GM19397 (cell line): ENCODE measurements at regions not wholly inside any gene's neighbourhood (a gene's known extent, or its start where the extent isn't known, plus 50 kb on each side); places are given as distances from the start of the nearest gene placed in this dataset.
"Not testable (repeated sequence)": the region's sequence is repeated elsewhere in the genome, so short reads cannot be mapped to it uniquely, and the experiment has no call there.

ENCODE experiments used
- ATAC-seq: cut with Tn5 transposase; IDR thresholded peaks from one replicate; pipeline ENCODE4 v1.9.1; 2021; ENCODE audit warnings: mild to moderate bottlenecking, moderate library complexity; ENCODE audit not compliant: unreplicated experiment

GRCh38 chr4:120317713-120318112 lies 251.1 kb upstream of the MAD2L1 start:
- ATAC-seq = no peak

GRCh38 chr4:120316416-120316815 lies 249.8 kb upstream of the MAD2L1 start:
- no peak for ATAC-seq

DNA sequence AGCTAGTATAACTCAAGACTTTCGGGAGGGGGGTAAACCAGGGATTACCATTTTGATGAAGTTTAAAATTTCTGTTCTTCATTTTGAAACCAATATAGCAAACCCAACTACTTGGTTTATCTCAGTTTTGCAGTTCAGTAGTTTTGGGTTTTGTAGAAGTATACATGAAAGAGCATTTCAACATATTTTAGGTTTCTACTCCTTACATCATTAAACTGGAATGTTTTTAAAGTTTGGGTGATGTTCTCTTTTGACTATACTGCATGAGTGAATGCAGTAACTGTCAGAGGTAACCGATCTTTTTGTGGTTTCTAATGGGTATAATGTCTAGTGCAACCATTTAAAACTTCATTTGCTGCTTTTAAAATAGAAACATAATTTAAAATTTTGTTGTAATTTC lies 248.3 kb upstream of the MAD2L1 start:
- ATAC-seq = no peak

DNA sequence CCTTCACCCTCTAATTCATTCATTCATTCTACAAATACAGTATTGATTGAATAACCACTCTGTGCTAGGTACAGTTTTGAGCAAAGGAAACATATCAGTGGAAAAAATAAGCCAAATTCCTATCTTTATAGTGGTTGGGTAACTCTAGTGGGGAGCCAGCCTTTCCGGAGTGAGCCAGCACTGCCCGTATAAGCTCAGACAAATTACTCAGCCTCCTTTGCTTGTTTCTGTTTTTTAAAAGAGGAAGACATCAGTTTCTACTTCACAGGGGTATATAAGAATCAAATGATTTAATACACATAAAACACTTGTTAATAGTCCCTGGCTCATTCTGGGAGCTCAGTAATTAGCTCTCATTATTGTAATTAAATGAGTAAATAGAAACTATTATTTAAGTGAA lies 238.2 kb upstream of the MAD2L1 start:
- no peak for ATAC-seq

GRCh38 chr4:120299631-120300030 lies 233.0 kb upstream of the MAD2L1 start:
- no peak for ATAC-seq

DNA sequence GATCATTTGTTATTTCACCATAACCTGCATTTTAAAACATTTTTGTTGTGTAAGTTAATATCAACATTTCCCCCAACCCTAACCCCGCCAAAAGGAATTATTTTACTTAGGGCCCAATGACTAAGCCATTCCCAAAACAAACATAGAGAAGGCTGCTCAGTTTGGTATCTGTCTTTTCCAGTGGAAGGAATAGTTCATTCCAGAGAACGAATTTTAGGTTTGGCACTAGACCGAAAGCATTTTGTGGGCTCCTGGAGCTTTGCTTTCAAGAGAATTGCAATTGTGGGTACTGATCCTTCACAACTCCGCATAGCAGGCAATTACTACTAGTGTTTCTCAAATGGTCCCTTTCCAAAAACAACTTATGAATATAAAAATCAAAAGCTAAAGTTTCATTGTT lies 226.7 kb upstream of the MAD2L1 start:
- no peak for ATAC-seq

- no peak for ATAC-seq
Measured at GRCh38 chr4:120291541-120291940, 224.9 kb upstream of the MAD2L1 start.

GRCh38 chr4:120290553-120290952 lies 223.9 kb upstream of the MAD2L1 start:
- no peak for ATAC-seq

GRCh38 chr4:120286813-120287212 lies 220.2 kb upstream of the MAD2L1 start:
- no peak for ATAC-seq

- no peak for ATAC-seq
Measured at GRCh38 chr4:120281581-120281980, 214.9 kb upstream of the MAD2L1 start.

- no peak for ATAC-seq
Measured at GRCh38 chr4:120277391-120277790, 210.7 kb upstream of the MAD2L1 start.

GRCh38 chr4:120266602-120267001 lies 200.0 kb upstream of the MAD2L1 start:
- no peak for ATAC-seq

GRCh38 chr4:120263618-120264017 lies 197.0 kb upstream of the MAD2L1 start:
- ATAC-seq = no peak

- no peak for ATAC-seq
Measured at GRCh38 chr4:120261117-120261516, 194.5 kb upstream of the MAD2L1 start.

DNA sequence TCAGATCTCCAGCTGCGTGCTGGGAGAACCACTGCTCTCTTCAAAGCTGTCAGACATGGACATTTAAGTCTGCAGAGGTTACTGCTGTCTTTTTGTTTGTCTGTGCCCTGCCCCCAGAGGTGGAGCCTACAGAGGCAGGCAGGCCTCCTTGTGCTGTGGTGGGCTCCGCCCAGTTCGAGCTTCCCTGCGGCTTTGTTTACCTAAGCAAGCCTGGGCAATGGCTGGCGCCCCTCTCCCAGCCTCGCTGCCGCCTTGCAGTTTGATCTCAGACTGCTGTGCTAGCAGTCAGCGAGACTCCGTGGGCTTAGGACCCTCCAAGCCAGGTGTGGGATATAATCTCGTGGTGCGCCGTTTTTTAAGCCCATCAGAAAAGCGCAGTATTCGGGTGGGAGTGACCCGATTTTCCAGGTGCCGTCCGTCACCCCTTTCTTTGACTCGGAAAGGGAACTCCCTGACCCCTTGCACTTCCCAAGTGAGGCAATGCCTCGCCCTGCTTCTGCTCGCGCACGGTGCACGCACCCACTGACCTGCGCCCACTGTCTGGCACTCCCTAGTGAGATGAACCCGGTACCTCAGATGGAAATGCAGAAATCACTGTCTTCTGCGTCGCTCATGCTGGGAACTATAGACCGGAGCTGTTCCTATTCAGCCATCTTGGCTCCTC lies 189.6 kb upstream of the MAD2L1 start:
- not testable (repeated sequence) for ATAC-seq

GRCh38 chr4:120238277-120238973 lies 171.8 kb upstream of the MAD2L1 start:
- no peak for ATAC-seq

DNA sequence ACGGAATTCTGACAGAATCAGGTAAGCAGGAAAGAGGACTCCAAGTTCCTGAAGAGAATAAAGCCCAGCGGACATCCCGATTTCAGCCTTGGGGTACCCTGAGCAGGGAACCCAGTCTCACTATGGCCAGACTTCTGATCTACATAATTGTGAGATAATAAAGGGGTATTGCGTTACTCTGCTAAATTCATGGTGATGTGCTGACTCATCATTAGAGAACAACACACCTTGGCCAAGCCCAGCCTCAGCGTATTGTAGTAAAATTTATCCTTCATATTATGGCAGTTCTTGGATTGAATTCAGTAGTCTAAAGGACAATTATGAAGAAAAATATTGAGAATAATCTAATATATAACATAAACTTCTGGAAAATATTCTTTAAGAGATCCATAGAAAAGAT lies 170.2 kb upstream of the MAD2L1 start:
- ATAC-seq = no peak

DNA sequence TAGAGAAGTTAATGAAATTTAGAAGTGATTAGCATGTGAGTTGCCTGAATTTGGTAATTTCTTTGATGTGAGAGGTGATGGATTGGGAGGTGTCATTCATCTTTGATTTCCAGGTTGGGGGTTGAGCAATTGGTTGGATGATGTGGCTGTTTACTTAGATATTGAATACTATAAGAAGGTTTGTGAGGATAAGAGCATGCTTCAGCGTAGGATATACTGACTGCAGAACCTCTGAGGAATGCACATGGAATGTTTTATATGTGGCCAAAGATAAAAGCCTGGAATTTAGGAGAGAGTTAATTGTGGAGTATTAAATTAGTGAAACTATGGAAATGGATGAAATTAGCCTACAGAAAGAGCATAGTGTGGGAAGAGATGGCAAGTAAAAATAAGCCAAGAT lies 165.4 kb upstream of the MAD2L1 start:
- no peak for ATAC-seq

- no peak for ATAC-seq
Measured at GRCh38 chr4:120228086-120228485, 161.4 kb upstream of the MAD2L1 start.

GRCh38 chr4:120227554-120227953 lies 160.9 kb upstream of the MAD2L1 start:
- no peak for ATAC-seq

DNA sequence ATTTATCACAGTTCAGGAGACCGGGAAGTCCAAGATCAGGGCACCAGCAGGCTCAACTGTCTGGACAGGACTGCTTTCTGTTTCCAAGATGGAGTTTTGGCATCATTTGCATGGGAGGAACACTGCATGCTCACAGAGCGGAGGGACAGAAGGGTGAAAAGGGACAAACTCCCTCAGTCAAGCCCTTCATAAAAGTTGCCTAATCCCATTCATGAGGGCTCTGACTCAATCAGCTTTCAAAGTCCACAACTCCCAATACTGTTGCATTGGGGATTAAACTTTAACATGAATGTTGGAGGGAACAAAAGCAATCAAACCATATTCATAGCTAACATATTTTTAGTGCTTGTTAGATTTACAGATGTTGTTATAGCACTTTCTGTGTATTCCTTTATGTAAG lies 158.9 kb upstream of the MAD2L1 start:
- ATAC-seq = no peak

DNA sequence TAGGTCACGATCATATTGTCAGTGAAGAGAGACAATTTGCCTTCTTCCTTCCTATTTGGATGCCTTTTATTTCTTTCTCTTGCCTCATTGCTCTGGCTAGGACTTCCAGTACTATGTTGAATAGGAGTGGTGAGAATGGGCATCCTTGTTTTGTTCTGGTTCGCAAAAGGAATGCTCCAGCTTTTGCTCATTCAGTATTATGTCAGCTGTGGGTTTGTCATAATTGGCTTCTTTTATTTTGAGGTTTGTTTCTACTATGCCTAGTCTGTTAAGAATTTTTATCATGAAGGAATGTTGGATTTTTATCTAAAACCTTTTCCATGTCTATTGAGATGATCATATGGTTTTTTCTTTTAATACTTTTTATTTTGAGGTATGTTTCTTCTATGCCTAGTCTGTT lies 152.3 kb upstream of the MAD2L1 start:
- no peak for ATAC-seq

DNA sequence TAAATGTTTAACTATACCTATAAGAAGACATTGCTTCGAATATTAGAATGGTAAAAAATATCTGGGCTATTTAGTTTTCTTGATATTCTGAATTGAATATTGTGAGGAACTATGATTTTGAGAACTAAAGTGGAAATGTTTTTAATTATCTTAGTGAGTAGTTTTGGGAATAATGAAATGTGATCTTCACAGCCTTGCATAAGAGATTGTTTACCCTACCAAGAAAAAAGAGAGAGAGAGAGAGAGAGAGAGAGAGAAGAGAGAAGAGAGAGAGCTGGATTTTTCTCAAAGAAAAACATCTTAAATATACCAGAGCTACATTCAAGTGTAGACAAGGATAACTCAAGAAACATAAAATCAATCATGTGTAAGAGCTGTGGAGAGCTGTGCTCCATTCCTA lies 148.7 kb upstream of the MAD2L1 start:
- ATAC-seq = no peak
